GM19397 (cell line): ENCODE measurements at regions not wholly inside any gene's neighbourhood (a gene's known extent, or its start where the extent isn't known, plus 50 kb on each side); places are given as distances from the start of the nearest gene placed in this dataset.

Source experiments
- ATAC-seq: cut with Tn5 transposase; IDR thresholded peaks from one replicate; pipeline ENCODE4 v1.9.1; 2021; ENCODE audit warnings: mild to moderate bottlenecking, moderate library complexity; ENCODE audit not compliant: unreplicated experiment

DNA sequence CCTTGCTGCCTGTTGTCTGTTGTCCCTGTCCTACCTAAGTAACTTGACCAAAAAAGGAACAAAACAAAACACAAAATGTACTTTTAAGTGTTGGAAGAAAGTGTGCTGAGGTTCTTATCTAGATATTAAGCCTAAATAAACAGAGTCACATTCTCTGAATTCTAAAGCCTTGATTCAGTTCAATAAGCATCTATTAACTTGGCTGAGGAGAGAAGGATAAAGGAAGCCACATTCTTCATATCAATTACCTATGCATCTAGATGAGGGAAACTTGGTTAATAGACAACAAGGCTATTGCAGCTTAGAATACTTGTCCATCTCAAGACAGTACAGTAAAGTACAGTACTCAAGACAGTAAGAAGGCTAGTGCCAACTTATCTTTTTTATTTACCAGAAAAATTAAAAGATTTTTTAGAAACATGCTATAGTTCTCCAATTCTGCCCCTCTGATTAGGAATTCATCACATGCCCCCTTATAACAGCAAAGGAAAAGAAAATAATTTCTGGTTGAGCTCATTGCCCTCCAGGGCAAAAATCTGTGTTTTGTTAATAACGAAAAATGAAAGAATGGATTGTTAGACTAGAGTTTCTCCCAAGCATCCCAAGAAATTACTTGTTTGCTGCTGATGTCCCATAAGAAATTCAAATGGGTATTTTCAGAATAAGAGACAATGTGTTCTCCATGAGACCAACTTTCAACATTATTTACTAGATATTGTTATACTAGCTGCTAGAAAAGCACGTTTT, 546.5 kb upstream of the SEMA3D start:
- ATAC-seq = no peak

DNA sequence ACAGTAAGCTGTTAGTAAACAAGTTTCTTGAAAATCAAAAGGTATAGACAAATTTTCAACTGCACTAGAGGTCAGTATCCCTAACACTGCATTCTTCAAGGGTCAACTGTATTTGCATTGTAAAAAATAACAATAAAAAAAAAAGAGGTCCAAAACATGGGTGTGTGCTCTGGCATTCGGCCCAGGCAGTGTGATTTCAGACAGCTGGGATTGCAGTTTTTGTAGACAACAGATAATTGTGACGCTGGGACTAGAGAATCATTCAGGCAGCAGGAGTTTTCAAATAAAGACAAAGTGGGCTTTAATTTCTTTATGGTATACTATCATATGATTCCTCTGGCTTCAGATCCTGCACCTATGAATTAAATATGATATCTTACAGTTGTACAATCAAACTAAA, 543.2 kb upstream of the SEMA3D start:
- ATAC-seq = no peak

DNA sequence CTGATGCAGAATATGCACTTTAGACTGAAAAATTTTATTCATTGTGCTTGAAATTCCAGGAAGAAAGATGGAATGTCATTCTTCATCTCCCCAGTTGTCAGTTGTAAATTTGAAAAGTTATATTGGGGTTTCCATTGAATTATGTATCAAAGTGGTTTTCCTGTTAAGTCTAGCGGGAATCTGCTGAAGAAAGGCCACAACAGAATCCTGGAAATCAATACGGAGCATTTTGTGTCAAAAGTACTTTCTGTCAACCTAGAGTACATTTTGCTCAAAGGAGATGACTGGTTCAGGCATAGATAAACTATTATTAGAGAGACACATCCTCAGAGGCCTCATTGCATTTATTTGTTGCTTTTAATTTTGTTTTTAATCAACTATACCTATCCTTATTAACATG, 538.2 kb upstream of the SEMA3D start:
- ATAC-seq = no peak

DNA sequence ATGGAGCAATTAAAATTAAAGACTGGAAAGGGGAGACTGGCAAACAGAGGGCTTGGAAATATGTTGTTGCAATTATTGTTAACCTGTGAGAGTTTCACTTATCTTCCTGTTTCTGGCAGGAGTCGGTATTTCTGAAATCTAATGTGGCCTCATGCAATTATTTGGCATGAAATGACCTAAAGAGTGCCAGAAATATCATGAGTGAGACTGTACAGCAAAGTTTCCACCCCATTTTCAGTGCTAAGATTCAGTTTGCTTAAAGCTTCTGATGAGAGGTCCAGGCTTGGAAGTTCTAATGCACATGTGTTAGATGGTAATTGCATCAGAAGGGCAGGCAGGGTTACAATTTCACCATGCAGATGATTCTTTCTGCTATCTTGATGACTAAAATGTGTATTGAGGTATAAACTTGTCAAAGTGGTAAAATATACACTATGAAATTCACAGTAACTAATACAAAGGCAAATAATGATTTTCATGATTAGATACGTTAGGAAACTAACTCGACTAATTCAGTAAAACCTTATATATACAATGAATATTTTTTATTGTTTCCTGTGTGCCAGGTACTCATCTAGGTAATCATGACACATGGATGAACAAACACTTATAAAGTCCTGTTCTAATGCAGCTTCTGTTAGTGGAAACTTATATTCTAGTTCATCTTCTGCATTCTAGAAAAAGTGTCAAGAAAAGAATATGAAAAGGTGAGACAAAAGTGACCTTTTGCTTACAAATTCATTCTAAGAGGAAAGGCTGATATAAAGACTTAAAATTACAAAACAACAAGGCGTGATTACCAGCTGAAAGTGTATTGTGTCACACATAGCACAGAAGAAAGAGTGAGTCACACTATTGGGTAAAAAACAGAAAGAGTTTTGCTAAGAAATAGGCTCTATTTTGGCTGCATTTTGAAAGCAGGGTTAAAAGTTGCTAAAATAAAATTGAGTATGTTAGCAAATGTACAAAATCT, 533.4 kb upstream of the SEMA3D start:
- ATAC-seq = no peak

DNA sequence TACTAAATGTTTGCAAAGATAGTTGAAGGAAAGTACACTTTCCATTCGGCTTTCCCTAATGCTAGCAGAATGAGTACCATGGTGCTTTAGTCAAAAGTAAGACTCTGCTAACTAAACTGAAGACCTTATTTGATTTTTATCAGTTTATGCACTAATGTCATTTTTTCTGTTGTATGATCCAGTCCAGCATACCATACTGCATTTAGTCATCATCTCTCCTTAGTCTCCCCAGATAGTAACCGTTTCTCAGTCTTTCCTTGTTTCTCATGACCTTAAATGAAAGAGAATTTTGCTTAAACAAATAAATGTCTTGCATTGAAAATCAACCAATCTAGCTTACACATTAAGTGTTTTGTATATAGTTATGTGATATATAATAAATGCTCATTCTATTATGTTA, 529.5 kb upstream of the SEMA3D start:
- no peak for ATAC-seq

DNA sequence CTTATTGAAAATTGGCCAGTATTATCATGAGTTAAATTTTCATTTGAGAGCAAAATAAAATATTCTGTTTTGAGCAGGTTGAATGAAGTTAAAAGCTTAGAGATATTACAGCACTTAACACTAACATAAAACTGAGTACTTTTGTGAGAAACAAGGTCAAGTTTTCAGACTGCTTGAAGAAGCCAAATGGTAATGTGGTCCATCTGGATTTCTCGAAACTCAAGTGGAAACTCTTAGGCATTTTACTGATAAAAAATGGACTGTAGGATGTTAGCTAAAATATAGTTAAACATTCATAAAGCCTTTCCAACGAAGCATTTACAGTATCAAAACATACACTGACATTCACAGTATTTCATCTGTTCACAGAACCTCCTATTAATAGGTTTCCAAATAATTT, 528.1 kb upstream of the SEMA3D start:
- ATAC-seq = no peak

DNA sequence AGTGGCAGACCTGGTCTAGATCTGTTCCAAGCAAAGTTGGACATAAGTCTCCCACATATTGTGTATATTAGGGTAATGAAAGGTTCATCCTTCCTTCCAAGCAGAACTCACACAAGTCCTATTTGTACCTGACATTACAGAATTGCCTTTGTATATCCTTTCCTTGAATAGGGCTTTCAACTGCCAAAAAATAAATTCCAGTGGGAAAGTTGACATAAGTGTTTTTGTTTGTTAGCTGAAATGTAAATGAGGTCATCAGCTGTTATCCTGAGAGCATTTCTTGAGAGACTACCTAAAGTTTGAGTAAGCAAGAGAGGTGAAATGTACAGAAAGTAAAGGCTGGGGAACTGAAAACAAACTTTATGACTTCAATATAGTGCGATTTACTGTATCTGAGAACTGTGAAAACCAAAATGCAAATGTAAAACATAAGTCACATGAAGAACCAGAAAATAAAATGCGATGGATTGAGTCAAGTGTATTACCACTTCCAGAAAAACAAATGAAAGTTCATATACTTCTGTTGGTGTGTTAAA, 527.3 kb upstream of the SEMA3D start:
- ATAC-seq = peak; percentile 61

DNA sequence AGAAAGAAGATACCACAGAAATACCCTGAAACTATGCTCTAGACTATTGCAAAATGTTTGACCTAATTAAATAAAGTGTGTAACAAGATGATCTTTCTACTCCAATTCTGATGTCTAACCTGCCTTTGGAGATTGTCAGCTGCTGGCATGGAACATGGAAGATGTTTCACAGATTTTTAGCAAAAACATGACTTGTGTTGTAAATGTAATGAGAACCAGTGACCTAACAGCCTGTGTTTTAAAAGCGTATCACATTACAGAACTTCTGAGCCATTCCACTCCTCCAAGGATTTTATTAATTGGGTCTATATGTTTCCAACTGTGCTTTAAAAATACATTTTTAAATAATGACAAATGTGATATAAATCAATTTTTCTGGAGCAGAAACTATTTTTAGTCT, 526.3 kb upstream of the SEMA3D start:
- ATAC-seq = no peak

DNA sequence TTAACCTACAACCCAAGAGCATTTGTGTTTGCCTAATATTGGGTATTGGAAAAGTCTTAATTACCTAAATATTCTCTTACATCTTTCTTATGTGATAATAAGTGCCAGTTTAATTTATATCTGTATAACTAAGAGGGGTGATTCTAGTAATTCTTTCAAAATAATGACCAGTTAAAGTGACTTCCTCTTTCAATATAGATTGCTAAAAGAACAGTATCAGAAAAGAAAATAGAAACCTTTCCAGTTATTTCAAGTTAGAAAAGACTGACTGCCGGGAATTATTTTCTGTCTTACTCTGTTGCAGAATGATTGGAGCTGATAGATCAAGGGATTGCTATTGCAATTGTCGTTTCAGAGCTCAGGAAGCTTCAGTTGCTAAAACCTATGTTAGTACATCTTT, 525.0 kb upstream of the SEMA3D start:
- no peak for ATAC-seq

DNA sequence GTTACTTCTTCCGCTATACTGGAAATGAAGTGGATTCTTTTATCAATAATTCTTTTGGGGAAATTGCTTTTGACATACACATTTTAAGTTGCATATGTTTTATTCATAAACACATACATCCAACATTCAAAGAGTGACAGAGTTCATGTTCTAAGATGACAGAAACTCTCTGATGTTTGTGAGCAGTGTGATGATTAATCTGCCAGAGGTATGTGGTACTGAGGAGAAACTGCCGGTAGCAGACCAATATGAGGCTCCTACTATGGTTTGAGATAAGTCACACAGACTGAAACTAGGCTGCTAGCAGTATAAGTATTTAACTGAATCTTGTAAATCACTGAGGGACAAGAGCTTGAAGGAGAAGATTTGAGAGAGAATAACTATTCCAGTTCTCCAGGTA, 524.1 kb upstream of the SEMA3D start:
- no peak for ATAC-seq

DNA sequence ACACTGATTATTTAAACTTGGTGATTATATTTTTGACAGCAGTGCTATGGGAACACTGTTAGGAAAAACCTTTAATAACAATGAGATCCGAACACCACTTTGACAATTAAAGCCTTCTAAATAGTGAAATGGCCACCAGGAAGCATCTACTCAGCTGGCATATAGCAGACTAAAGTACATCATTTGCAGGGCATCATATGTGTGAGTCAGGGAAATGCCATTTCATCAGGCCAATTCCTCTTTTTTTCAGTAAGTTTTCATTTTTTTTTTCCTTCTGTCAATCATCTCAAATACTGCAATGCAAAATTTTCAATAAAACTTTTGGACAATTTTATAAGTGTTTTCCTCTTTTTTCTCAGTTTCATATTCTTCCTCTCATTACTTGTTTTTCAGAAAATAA, 521.4 kb upstream of the SEMA3D start:
- ATAC-seq = no peak

DNA sequence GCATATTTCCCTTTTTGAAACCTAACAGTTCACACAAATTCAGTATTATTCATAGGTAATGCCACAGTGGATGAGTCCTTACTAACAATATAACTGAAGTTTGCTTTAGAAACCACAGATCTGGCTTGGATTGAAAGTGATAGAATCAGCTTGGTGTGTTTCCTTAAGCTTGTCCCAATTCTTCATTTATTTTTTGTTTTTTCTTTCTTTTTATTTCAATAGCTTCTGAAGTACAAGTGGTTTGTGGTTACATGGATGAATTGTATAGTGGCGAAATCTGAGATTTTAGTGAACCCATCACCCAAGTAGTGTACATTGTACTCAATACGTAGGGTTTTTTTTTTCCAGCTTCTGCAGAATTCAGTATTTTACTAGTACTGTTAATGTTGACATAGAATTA, 518.2 kb upstream of the SEMA3D start:
- ATAC-seq = no peak

DNA sequence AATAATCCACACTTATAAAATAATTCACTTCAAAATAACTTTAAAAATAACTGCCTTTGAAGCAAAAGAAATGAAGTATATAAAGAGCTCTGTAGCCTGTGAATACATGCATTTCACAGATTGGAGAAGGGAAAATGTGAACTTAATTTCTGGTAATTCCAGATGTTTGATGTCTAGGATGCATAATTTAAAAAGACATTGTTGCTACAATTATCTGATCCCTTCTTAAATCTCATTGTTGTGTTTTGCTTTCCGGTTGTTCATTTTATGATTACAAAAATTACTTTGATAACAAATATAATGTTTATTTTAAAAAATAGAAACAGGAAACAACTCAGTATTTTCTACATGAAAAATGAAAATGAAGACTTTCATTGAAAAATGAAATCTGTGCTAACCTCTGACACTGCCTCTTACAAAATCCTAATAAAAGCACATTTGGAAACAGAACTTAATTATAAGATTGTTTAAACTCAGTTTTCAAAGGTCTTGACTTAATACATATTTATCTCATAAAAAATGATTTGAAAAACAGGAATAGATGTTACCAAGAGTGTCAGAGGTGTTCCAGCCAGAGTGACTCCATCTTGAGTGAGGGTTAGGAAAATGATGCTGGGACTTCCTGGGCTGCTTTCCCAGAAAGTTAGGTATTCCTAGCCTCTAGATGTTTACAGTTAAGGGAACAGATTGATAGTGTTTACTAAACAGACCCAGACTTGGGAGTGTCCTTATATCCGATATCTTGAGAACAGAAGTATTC, 516.6 kb upstream of the SEMA3D start:
- ATAC-seq = no peak

DNA sequence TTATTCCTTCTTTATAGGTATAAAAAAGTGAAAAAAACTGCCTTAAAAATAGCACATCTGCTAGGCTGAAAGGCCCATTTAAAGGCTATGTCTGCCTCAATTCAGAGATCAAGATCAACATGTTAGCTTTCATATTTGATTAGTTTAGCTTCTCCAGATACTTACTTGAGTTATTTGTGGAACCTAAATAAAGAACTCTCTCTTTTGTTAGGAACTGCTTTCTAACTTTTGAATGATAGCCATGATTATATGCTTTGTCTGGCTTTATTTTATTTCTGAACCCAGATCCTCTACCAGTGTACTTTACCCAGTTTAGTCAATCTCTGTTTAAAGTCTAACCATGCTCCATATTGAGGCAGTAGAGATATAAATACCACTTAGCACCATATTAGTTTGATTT, 515.5 kb upstream of the SEMA3D start:
- no peak for ATAC-seq

DNA sequence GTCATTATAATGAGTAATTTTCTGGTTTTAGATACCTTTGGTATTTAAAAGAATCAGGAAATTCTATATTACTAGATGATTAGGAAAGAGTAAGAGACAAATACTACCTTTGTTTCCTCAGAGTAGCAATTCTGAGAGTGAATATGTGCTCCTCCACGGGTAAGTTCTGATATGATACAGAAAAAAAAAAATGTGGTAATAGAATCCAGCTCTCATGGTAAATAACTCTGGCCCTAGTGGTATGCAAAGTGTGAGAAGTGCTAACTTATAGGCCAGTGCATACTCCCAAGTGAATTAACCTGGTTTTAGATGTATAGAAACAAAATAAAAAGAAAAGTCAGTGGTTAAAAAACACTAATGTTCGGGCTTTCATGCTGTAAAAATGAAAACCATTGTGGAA, 512.6 kb upstream of the SEMA3D start:
- no peak for ATAC-seq

DNA sequence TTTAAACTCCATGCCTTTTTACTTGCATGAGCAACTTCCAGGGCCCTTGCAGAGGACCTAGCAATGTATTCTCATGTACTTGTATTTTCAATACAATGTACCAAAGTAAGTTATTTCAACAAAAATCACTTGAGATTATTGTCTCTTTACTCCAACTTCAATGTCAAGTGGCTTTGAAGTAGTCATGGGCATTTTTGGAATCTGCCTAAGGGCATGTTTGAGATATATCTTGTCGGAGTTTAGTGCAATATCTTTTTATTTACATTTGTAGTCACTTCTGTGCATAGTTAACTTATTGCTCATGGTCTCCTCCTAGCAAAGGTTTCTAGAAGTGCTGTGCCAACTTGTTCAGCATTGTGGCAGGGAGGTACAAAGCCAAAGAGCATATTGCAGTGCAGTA, 508.7 kb upstream of the SEMA3D start:
- ATAC-seq = no peak

DNA sequence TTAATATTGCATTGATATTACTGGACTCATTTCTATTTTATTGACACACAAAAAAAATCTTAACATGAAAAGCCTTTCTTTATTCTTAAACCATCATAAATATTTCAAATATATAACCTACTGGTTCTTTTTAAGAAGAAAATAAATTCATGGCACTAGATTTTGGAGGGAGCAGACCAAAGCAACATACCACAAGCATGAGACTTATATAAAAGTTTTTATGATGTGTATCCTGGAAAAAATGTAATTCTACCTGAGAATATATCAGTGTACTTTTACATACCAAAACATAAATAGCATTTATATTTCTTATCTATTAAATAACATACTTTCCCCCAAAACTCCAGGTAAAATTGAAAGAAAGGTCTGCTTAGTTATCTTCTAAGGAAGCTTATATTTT, 508.2 kb upstream of the SEMA3D start:
- ATAC-seq = no peak

DNA sequence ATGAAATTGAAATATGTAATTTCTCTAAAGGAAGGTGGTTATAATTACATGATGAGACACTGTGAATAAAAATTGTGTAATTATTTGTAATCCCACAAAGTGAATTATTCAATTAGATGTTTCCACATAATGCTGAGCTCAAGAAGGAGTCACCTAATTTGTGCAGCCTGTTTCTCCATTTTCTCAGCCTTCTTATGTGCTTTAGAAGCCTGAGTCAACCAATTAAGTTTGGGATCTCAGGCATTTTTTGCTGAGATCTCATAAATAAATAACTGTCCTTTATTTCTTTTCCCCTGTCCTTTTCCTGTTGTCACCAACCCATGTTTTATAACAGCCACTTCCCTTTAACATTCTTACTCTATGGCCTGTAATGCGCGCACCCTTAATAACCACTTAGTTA, 506.5 kb upstream of the SEMA3D start:
- no peak for ATAC-seq

DNA sequence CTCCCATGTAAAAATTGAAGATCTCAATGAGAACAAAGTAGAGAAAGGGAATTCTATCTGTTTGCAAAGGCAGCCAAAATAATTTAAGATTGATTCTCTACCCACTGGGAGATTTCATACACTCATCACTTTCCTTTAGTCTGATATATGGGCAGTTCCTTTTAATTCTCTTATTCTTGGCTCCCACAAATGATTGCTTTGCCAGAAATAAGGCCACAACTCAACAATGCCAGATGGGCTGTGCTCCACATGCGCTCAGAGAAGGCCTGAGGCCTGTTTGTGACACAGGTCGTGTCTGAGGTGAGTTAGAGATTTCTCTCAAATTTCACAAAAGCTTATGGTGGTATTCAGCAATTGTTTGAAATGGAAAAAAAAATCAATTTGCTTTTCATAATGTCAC, 501.9 kb upstream of the SEMA3D start:
- ATAC-seq = no peak

DNA sequence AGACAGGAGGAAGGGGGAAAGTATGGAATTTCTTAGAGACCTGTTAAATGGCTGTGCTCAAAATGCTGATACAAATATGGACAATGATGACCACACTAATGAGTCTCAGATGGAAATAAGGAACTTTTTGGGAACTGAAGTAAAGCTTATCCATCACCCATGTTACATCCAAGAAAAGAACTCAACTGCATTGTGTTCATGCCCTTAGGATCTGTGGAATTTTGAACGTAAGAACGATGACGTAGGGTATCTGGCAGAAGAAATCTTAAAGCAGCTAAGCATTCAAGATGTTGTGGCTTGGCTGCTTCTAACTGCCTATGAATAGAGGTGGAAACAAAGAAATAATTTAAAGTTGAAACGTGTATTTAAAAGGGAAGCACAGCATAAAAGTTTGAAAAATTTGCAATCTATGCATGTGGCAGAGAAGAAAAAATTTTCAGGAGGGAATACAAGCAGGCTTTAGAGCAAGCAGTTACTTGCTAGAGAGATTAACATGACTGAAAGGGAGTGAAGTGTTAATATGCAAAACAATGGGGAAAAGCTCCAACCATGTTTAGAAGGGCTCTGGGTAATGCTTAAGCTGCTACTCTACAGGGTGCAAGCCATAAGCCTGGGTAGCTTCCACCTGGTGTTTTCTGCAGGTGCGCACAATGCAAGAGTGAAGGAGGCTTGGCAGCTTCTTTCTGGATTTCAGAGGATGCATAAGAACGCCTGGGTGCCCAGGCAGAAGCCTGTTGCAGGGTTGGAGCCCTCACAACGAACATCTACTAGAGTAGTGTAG, 499.7 kb upstream of the SEMA3D start:
- no peak for ATAC-seq
